ENCODE measurements at regions not wholly inside any gene's neighbourhood (a gene's known extent, or its start where the extent isn't known, plus 50 kb on each side); places are given as distances from the start of the nearest gene placed in this dataset.

- no peaks in the 10 kb centered on the region for H3K36me3 ChIP-seq (replicated peaks; ENCODE audit: insufficient read depth, low read length)
- no peak overlapping the region for H3K4me3 ChIP-seq (ENCODE audit: low read length)
- DNase-seq = no peak
- no peaks in the 10 kb centered on the region for H3K4me1 ChIP-seq (ENCODE audit: low read length)
- H2AFZ ChIP-seq (ENCODE audit: low read length) = no peak overlapping the region
- no peaks in the 10 kb centered on the region for H3K27me3 ChIP-seq (replicated peaks; ENCODE audit: insufficient read depth, low read length)
- H4K20me1 ChIP-seq (ENCODE audit: insufficient read depth, low read length) = no peaks in the 10 kb centered on the region
- TF ChIP-seq EZH2phosphoT487 (IDR thresholded peaks at IDR 0.05; ENCODE audit: low read length) (no peak), CTCF (IDR thresholded peaks at IDR 0.05; ENCODE audit: low read length) (no peak), EZH2 (optimal IDR thresholded peaks at IDR 0.05; ENCODE audit: low read depth, low read length) (no peak)
- no peaks in the 10 kb centered on the region for H3K9me2 ChIP-seq (replicated peaks; ENCODE audit: insufficient read depth, low read length)
- no peaks in the 10 kb centered on the region for H3F3A ChIP-seq (ENCODE audit: insufficient read depth, low read length)
- no peak overlapping the region for H3K4me2 ChIP-seq (ENCODE audit: low read depth, low read length)
- no peaks in the 10 kb centered on the region for H3K79me2 ChIP-seq (ENCODE audit: low read length)
- no peaks in the 10 kb centered on the region for H3K9me3 ChIP-seq (replicated peaks; ENCODE audit: insufficient read depth, low read length)
- no peak overlapping the region for H3K9ac ChIP-seq (ENCODE audit: low read length)
- H3K27ac ChIP-seq (ENCODE audit: low read length) = no peak overlapping the region
These were observed 527.1 kb downstream of the QKI start for GRCh38 chr6:163941624-163941976.

GRCh38 chr6:163940705-163941623 is 526.4 kb downstream of the QKI start:
- Histone ChIP-seq H3F3A (ENCODE audit: insufficient read depth, low read length) (no peaks in the 10 kb centered on the region), H3K9me2 (replicated peaks; ENCODE audit: insufficient read depth, low read length) (no peaks in the 10 kb centered on the region), H3K4me2 (ENCODE audit: low read depth, low read length) (no peak overlapping the region), H3K9me3 (replicated peaks; ENCODE audit: insufficient read depth, low read length) (no peaks in the 10 kb centered on the region), H3K27ac (ENCODE audit: low read length) (no peak overlapping the region), H2AFZ (ENCODE audit: low read length) (no peak overlapping the region), H3K9ac (ENCODE audit: low read length) (no peak overlapping the region), H3K79me2 (ENCODE audit: low read length) (no peaks in the 10 kb centered on the region), H3K36me3 (replicated peaks; ENCODE audit: insufficient read depth, low read length) (no peaks in the 10 kb centered on the region), H3K4me3 (ENCODE audit: low read length) (no peak overlapping the region), H4K20me1 (ENCODE audit: insufficient read depth, low read length) (no peaks in the 10 kb centered on the region), H3K27me3 (replicated peaks; ENCODE audit: insufficient read depth, low read length) (no peaks in the 10 kb centered on the region), H3K4me1 (ENCODE audit: low read length) (no peaks in the 10 kb centered on the region)
- TF ChIP-seq CTCF (IDR thresholded peaks at IDR 0.05; ENCODE audit: low read length) = no peak
- TF ChIP-seq EZH2 (optimal IDR thresholded peaks at IDR 0.05; ENCODE audit: low read depth, low read length) = no peak
- no peak for TF ChIP-seq EZH2phosphoT487 (IDR thresholded peaks at IDR 0.05; ENCODE audit: low read length)
- DNase-seq = no peak

GRCh38 chr6:163937071-163937470 is 522.6 kb downstream of the QKI start:
- Histone ChIP-seq H3K4me2 (ENCODE audit: low read depth, low read length) (no peak overlapping the region), H3K27me3 (replicated peaks; ENCODE audit: insufficient read depth, low read length) (no peaks in the 10 kb centered on the region), H2AFZ (ENCODE audit: low read length) (no peak overlapping the region), H3K27ac (ENCODE audit: low read length) (no peak overlapping the region), H3K9me3 (replicated peaks; ENCODE audit: insufficient read depth, low read length) (no peaks in the 10 kb centered on the region), H3K79me2 (ENCODE audit: low read length) (no peaks in the 10 kb centered on the region), H3K4me3 (ENCODE audit: low read length) (no peak overlapping the region), H3K36me3 (replicated peaks; ENCODE audit: insufficient read depth, low read length) (no peaks in the 10 kb centered on the region), H3F3A (ENCODE audit: insufficient read depth, low read length) (no peaks in the 10 kb centered on the region), H3K4me1 (ENCODE audit: low read length) (no peaks in the 10 kb centered on the region), H4K20me1 (ENCODE audit: insufficient read depth, low read length) (no peaks in the 10 kb centered on the region), H3K9me2 (replicated peaks; ENCODE audit: insufficient read depth, low read length) (no peaks in the 10 kb centered on the region), H3K9ac (ENCODE audit: low read length) (no peak overlapping the region)
- TF ChIP-seq CTCF (IDR thresholded peaks at IDR 0.05; ENCODE audit: low read length) (no peak), EZH2phosphoT487 (IDR thresholded peaks at IDR 0.05; ENCODE audit: low read length) (no peak), EZH2 (optimal IDR thresholded peaks at IDR 0.05; ENCODE audit: low read depth, low read length) (no peak)
- no peak for DNase-seq

Data from MM.1S (cell line).